Erythroblast (primary cell): ENCODE measurements at regions not wholly inside any gene's neighbourhood (a gene's known extent, or its start where the extent isn't known, plus 50 kb on each side); places are given as distances from the start of the nearest gene placed in this dataset.

Experiments
- GATA1 ChIP-seq: IDR thresholded peaks from 2 replicates; pipeline ENCODE4 v1.6.1; 2011; ENCODE audit warnings: low read depth, mild to moderate bottlenecking, control low read depth, low read length, moderate library complexity
- POLR2A ChIP-seq: IDR thresholded peaks from 2 replicates; pipeline ENCODE4 v1.6.1; 2011; ENCODE audit warnings: mild to moderate bottlenecking, low read length

DNA sequence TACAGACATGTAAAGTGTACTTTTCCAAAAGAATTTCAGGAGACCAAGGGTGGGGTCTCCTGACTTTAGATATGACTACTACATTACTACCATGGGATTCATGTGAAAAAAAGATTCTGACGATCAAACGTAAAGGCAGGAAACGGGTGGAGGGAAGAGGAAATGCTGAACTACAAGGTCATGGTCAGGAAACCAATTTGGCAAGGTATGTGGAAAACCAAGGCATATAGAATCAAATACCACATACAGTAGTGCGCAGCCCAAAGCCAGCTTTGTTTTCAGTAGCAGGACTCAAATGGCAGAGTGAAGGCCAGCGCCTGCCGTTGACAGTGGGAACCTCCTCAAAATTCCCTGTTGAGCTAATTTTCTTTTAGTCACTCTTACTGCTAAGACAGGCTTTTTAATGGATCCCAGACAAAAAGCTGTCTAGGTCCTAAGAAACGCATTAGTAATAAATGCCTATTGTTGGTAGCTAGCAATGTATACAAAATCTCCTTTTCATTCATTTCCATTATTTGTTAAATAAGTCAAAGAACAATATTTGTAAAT lies 57.6 kb upstream of the SERTAD2 start:
- TF ChIP-seq POLR2A (no peak), GATA1 (no peak)
